H1 (cell line): ENCODE measurements at regions not wholly inside any gene's neighbourhood (a gene's known extent, or its start where the extent isn't known, plus 50 kb on each side); places are given as distances from the start of the nearest gene placed in this dataset.

ENCODE experiments used
- CTCF ChIA-PET: fragments of 300-600 bp; sonication (Branson Sonifier 250); formaldehyde crosslinking; loops from one replicate; lab custom pipeline; 2021; ENCODE audit not compliant: partially characterized antibody; lab: Charles Lee
- POLR2A ChIA-PET: fragments of 300-600 bp; sonication (Branson Sonifier 250); formaldehyde crosslinking; loops from one replicate; lab custom pipeline; 2021; ENCODE audit warnings: inconsistent platforms; ENCODE audit not compliant: partially characterized antibody; lab: Charles Lee
- DNase-seq, 2 experiments: peaks; one replicate each; pipeline versions ENCODE4 v3.0.0 to v3.0.0-alpha.2; 2010 to 2022; ENCODE audit warnings: low spot score in 2 of 2, low read depth in 1 of 2, mixed read lengths in 1 of 2
- FAIRE-seq: peaks from 2 replicates; lab custom pipeline; 2011; peaks lifted over from hg19 to GRCh38; lab: Jason Lieb, UNC
- H2AFZ ChIP-seq: 2 replicates; pipeline ENCODE4 v1.8.1; 2012; ENCODE audit warnings: low read length, inconsistent platforms
- H2AK5ac ChIP-seq: 2 replicates; pipeline ENCODE4 v1.6.1; 2013; ENCODE audit warnings: low read depth, low read length
- H2BK120ac ChIP-seq: replicated peaks from 2 replicates; pipeline ENCODE3; 2013; ENCODE audit warnings: low read depth, low read length, inconsistent platforms
- H2BK12ac ChIP-seq: 2 replicates; pipeline ENCODE4 v1.6.1; 2013; ENCODE audit warnings: low read depth, low read length
- H2BK15ac ChIP-seq: 2 replicates; pipeline ENCODE4 v1.6.1; 2013; ENCODE audit warnings: low read length
- H2BK20ac ChIP-seq: 2 replicates; pipeline ENCODE4 v1.6.1; 2013; ENCODE audit warnings: low read length
- H2BK5ac ChIP-seq: 2 replicates; pipeline ENCODE4 v1.6.1; 2013; ENCODE audit warnings: low read depth, low read length
- H3K14ac ChIP-seq: 2 replicates; pipeline ENCODE4 v1.6.1; 2013; ENCODE audit warnings: inconsistent platforms; ENCODE audit not compliant: insufficient read length
- H3K18ac ChIP-seq: 2 replicates; pipeline ENCODE4 v1.6.1; 2013; ENCODE audit warnings: low read length; ENCODE audit errors: extremely low read depth
- H3K23ac ChIP-seq: 2 replicates; pipeline ENCODE4 v1.6.1; 2013; ENCODE audit warnings: inconsistent platforms; ENCODE audit not compliant: insufficient read length
- H3K23me2 ChIP-seq: 2 replicates; pipeline ENCODE4 v1.6.1; 2013; ENCODE audit warnings: low read depth, low read length
- H3K27ac ChIP-seq: 2 replicates; pipeline ENCODE4 v1.6.1; 2011; ENCODE audit warnings: low read depth, low read length, inconsistent platforms
- H3K27me3 ChIP-seq, 4 experiments: replicated peaks in 1 of 4; 1 replicate in 1 of 4; 2 replicates in 3 of 4; pipeline versions ENCODE4 v1.6.1 to v1.8.1; 2011 to 2013; ENCODE audit warnings: low read length in 3 of 4, mild to moderate bottlenecking in 3 of 4, inconsistent platforms in 2 of 4, mixed read lengths in 2 of 4, moderate library complexity in 1 of 4; ENCODE audit not compliant: control insufficient read depth in 3 of 4, insufficient read depth in 3 of 4; ENCODE audit errors: extremely low read depth in 1 of 4
- H3K36me3 ChIP-seq, 4 experiments: 2 replicates each; pipeline versions ENCODE4 v1.6.1 to v1.8.1; 2011 to 2013; ENCODE audit warnings: mild to moderate bottlenecking in 4 of 4, low read length in 3 of 4, moderate library complexity in 2 of 4, control low read depth in 1 of 4, inconsistent platforms in 1 of 4; ENCODE audit not compliant: insufficient read depth in 4 of 4, control insufficient read depth in 2 of 4
- H3K4ac ChIP-seq: replicated peaks from 2 replicates; pipeline ENCODE3; 2013; ENCODE audit warnings: low read length, low read depth, mixed read lengths, inconsistent platforms; ENCODE audit not compliant: insufficient read length
- H3K4me1 ChIP-seq, 4 experiments: replicated peaks in 1 of 4; 1 replicate in 1 of 4; 2 replicates in 3 of 4; pipeline versions ENCODE4 v1.6.1 to v1.8.1; 2011 to 2013; ENCODE audit warnings: low read length in 3 of 4, inconsistent platforms in 2 of 4, mixed read lengths in 1 of 4; ENCODE audit not compliant: insufficient read depth in 4 of 4, control insufficient read depth in 3 of 4
- H3K4me2 ChIP-seq, 2 experiments: 2 replicates each; pipeline versions ENCODE4 v1.6.1 to v1.8.1; 2011 to 2013; ENCODE audit warnings: low read depth in 2 of 2, low read length in 2 of 2, control low read depth in 1 of 2, inconsistent platforms in 1 of 2, mild to moderate bottlenecking in 1 of 2; ENCODE audit not compliant: insufficient read depth in 1 of 2
- H3K4me3 ChIP-seq, 4 experiments: fragments of 200-600, 300-600 bp in 1 of 4; sonication (generic), shearing (Covaris generic), sonication (Bioruptor Twin) in 1 of 4; 2 replicates each; pipeline versions ENCODE4 v1.5.1 to v1.8.1; 2011 to 2016; ENCODE audit warnings: low read length in 4 of 4, low read depth in 3 of 4, control low read depth in 2 of 4, inconsistent platforms in 2 of 4, mild to moderate bottlenecking in 2 of 4, mixed read lengths in 1 of 4, moderate library complexity in 1 of 4; ENCODE audit not compliant: insufficient read depth in 2 of 4; ENCODE audit errors: extremely low read depth in 1 of 4
- H3K56ac ChIP-seq: replicated peaks from 2 replicates; pipeline ENCODE3; 2013; ENCODE audit warnings: low read depth, mild to moderate bottlenecking, mixed read lengths, low read length, inconsistent platforms; ENCODE audit not compliant: insufficient read length
- H3K79me1 ChIP-seq: 2 replicates; pipeline ENCODE4 v1.6.1; 2013; ENCODE audit warnings: low read depth, low read length, control low read depth
- H3K79me2 ChIP-seq, 2 experiments: 2 replicates each; pipeline versions ENCODE4 v1.6.1 to v1.8.1; 2012 to 2013; ENCODE audit warnings: low read length in 2 of 2, mild to moderate bottlenecking in 2 of 2, inconsistent platforms in 1 of 2; ENCODE audit not compliant: insufficient read depth in 2 of 2, control insufficient read depth in 1 of 2
- H3K9ac ChIP-seq, 4 experiments: replicated peaks in 1 of 4; 1 replicate in 1 of 4; 2 replicates in 3 of 4; pipeline versions ENCODE4 v1.6.1 to v1.8.1; 2011 to 2013; ENCODE audit warnings: low read depth in 3 of 4, low read length in 3 of 4, control low read depth in 2 of 4, mild to moderate bottlenecking in 2 of 4, moderate library complexity in 2 of 4, inconsistent platforms in 1 of 4; ENCODE audit errors: extremely low read depth in 1 of 4
- H3K9me3 ChIP-seq, 2 experiments: 2 replicates each; pipeline versions ENCODE4 v1.6.1 to v1.8.1; 2012 to 2013; ENCODE audit warnings: mild to moderate bottlenecking in 2 of 2, moderate library complexity in 2 of 2, control low read depth in 1 of 2, inconsistent platforms in 1 of 2, low read depth in 1 of 2, low read length in 1 of 2, mixed read lengths in 1 of 2; ENCODE audit not compliant: insufficient read depth in 2 of 2
- H4K20me1 ChIP-seq, 2 experiments: replicated peaks in 1 of 2; 2 replicates each; pipeline versions ENCODE3 to v1.8.1; 2011 to 2013; ENCODE audit warnings: inconsistent platforms in 2 of 2, low read length in 2 of 2, mild to moderate bottlenecking in 1 of 2; ENCODE audit not compliant: insufficient read depth in 2 of 2, control insufficient read depth in 1 of 2
- H4K5ac ChIP-seq: 2 replicates; pipeline ENCODE4 v1.6.1; 2013; ENCODE audit warnings: low read length, low read depth, mixed read lengths, inconsistent platforms; ENCODE audit not compliant: insufficient read length
- H4K8ac ChIP-seq: 2 replicates; pipeline ENCODE4 v1.8.0; 2013; ENCODE audit warnings: mild to moderate bottlenecking, moderate library complexity, low read length, inconsistent platforms; ENCODE audit not compliant: insufficient read depth; ENCODE audit errors: extremely low read depth
- H4K91ac ChIP-seq: replicated peaks from 2 replicates; pipeline ENCODE3; 2013; ENCODE audit warnings: low read length, mixed read lengths, inconsistent platforms; ENCODE audit not compliant: insufficient read length
- TEAD4 ChIP-seq: IDR thresholded peaks from 2 replicates; pipeline ENCODE4 v1.6.1; 2012; ENCODE audit warnings: low read depth, low read length, inconsistent platforms, mixed read lengths
- YY1 ChIP-seq: IDR thresholded peaks from 2 replicates; pipeline ENCODE4 v1.6.1; 2011; ENCODE audit warnings: low read depth, mild to moderate bottlenecking, low read length
- WGBS, 2 experiments: shearing (Covaris generic) in 1 of 2; methylation state at CpG; one replicate each; pipeline versions ENCODE4 v1.1.6 to v1.1.7; 2013 to 2015; ENCODE audit warnings: low lambda C conversion rate in 2 of 2, mixed read lengths in 2 of 2, inconsistent platforms in 1 of 2, low coverage in 1 of 2, missing lambda C conversion rate in 1 of 2; ENCODE audit not compliant: insufficient replicate concordance in 2 of 2, insufficient coverage in 1 of 2, insufficient read length in 1 of 2; ENCODE audit errors: extremely low coverage in 1 of 2, missing lambda C conversion rate in 1 of 2; 5-methylcytosine and 5-hydroxymethylcytosine counted together

DNA sequence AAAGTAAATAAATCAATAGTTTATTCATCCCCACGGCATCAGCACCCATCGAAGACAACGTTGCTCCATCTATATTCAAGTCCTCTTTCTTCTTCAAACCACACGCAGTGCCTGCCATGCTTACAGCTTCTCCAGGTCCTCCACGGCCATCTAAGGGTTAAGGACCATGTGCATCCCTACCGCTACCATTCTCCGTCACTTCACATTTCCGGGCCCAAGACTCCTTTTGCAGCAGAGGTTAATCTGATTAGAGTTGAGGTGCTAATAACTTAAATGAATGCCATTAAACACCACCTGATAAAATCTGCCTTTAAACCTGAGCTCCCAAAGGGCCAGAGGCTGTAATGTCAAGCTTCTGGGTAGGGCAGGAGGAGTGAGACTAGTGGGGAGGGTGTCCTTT, 79.7 kb upstream of the CCND2 start:
- H2AFZ ChIP-seq: peak overlapping the region; percentile 76; the same call in 1 of the 2 replicates
- no peaks in the 10 kb centered on the region for H3K23me2 ChIP-seq
- H2BK5ac ChIP-seq: no peak overlapping the region
- no peak overlapping the region for H2AK5ac ChIP-seq
- POLR2A ChIA-PET: interaction anchor here (2.1 to 2.9 kb wide), 2 partner anchors 11 to 34 kb away, joined by 8 to 10 read pairs; no protein-coding TSS in a partner anchor
- H2BK12ac ChIP-seq: no peak overlapping the region
- H3K18ac ChIP-seq: no peak overlapping the region
- no peaks in the 10 kb centered on the region for H4K20me1 ChIP-seq
- no peak overlapping the region for H4K91ac ChIP-seq
- no peak overlapping the region; a peak in 1 of 4 replicates for H3K4me2 ChIP-seq
- H3K56ac ChIP-seq: no peak overlapping the region
- no peak overlapping the region for H3K9ac ChIP-seq
- CTCF ChIA-PET: interaction anchor here (1.0 to 1.6 kb wide), 4 partner anchors 15 to 86 kb away, joined by 3 to 6 read pairs (median 4); no protein-coding TSS in a partner anchor
- no peak overlapping the region for H2BK120ac ChIP-seq
- no peaks in the 10 kb centered on the region for H3K27me3 ChIP-seq
- no peak overlapping the region for H3K14ac ChIP-seq
- 46% methylated on average over 8 of the region's 8 CpGs; no CpG with 5 or more reads in 1 of the 2 experiments for WGBS, 2 experiments
- H3K4me1 ChIP-seq: peaks cover 0 to 10% (median 4%) of the 10 kb centered on the region in 4 experiments; a peak in 5 of 7 replicates
- FAIRE-seq (no peak), DNase-seq (no peak)
- H4K5ac ChIP-seq: no peak overlapping the region
- no peak overlapping the region for H2BK20ac ChIP-seq
- H3K4ac ChIP-seq: no peak overlapping the region
- no peak overlapping the region for H4K8ac ChIP-seq
- H3K4me3 ChIP-seq: no peak overlapping the region
- H2BK15ac ChIP-seq: no peak overlapping the region
- no peaks in the 10 kb centered on the region for H3K36me3 ChIP-seq
- H3K79me1 ChIP-seq: no peaks in the 10 kb centered on the region
- H3K79me2 ChIP-seq: no peaks in the 10 kb centered on the region; a peak in 1 of 4 replicates
- H3K9me3 ChIP-seq: peaks cover 0 to 4% of the 10 kb centered on the region in 2 experiments; a peak in 1 of 4 replicates
- H3K27ac ChIP-seq: no peak overlapping the region
- no peak overlapping the region for H3K23ac ChIP-seq
- no peak for TF ChIP-seq TEAD4
- TF ChIP-seq YY1: peak; percentile 75; the same call in 1 of the 2 replicates
- TF ChIP-seq, all 59 proteins: peak for 1
